B cell (primary cell): ENCODE measurements at regions not wholly inside any gene's neighbourhood (a gene's known extent, or its start where the extent isn't known, plus 50 kb on each side); places are given as distances from the start of the nearest gene placed in this dataset.

Experiments
- CTCF ChIP-seq: fragments of 200-600 bp; IDR thresholded peaks from one replicate; pipeline ENCODE4 v1.8.0; 2022; ENCODE audit warnings: antibody characterized with exemption, mild to moderate bottlenecking
- EZH2 ChIP-seq: IDR thresholded peaks from 2 replicates; pipeline ENCODE4 v1.6.1; 2012; ENCODE audit warnings: borderline replicate concordance, low read depth, mild to moderate bottlenecking, moderate library complexity, low read length; ENCODE audit not compliant: insufficient read depth, poor library complexity, severe bottlenecking

- TF ChIP-seq CTCF (no peak), EZH2 (no peak)
These were observed 2029.9 kb upstream of the AGA start for GRCh38 chr4:179472164-179472563.
